Activated B cell treated with CpG ODN at 0.5 μM for 24 hours (primary cell): ENCODE measurements at regions not wholly inside any gene's neighbourhood (a gene's known extent, or its start where the extent isn't known, plus 50 kb on each side); places are given as distances from the start of the nearest gene placed in this dataset.

Source experiments
- ATAC-seq: fragments of 200-7000 bp; cut with Tn5 transposase; one replicate; pipeline ENCODE4 v1.10.0; 2021; ENCODE audit warnings: low read depth, mild to moderate bottlenecking, moderate library complexity
- CTCF ChIA-PET: fragments of 350-600 bp; sonication (Branson Sonifier 250); formaldehyde crosslinking; loops from one replicate; lab custom pipeline; 2021; ENCODE audit warnings: antibody characterized with exemption; lab: Charles Lee
- POLR2A ChIA-PET: fragments of 350-600 bp; sonication (Branson Sonifier 250); formaldehyde crosslinking; loops from one replicate; lab custom pipeline; 2021; ENCODE audit warnings: antibody characterized with exemption; lab: Charles Lee
- DNase-seq: peaks from one replicate; pipeline ENCODE4 v3.0.0; 2022
- H3K27ac Mint-ChIP-seq: one replicate; pipeline ENCODE4 v1.8.0; 2020; ENCODE audit warnings: mixed read lengths
- H3K27me3 Mint-ChIP-seq: one replicate; pipeline ENCODE4 v1.8.0; 2021; ENCODE audit warnings: mixed read lengths
- H3K36me3 Mint-ChIP-seq: one replicate; pipeline ENCODE4 v1.8.0; 2021; ENCODE audit warnings: low read depth, mixed read lengths
- H3K4me1 Mint-ChIP-seq: one replicate; pipeline ENCODE4 v1.8.0; 2021; ENCODE audit warnings: mixed read lengths
- H3K4me3 Mint-ChIP-seq: one replicate; pipeline ENCODE4 v1.8.0; 2020; ENCODE audit warnings: mild to moderate bottlenecking, mixed read lengths
- H3K9me3 Mint-ChIP-seq: one replicate; pipeline ENCODE4 v1.8.0; 2020; ENCODE audit warnings: mixed read lengths
- CTCF ChIP-seq: fragments of 200-600 bp; IDR thresholded peaks from one replicate; pipeline ENCODE4 v1.8.0; 2022; ENCODE audit warnings: antibody characterized with exemption, mild to moderate bottlenecking
- intact Hi-C: fragments of 100-400 bp; cut with micrococcal nuclease; formaldehyde crosslinking; loops from one replicate; pipeline ENCODE4 v1.15.1; 2024

GRCh38 chr10:28881171-28881882, 204.0 kb downstream of the BAMBI start:
- H3K27ac Mint-ChIP-seq, result no peak overlapping the region
- POLR2A ChIA-PET, result no interaction called here
- no peaks in the 10 kb centered on the region for H3K27me3 Mint-ChIP-seq
- intact Hi-C loops, result no loop called here
- no peaks in the 10 kb centered on the region for H3K36me3 Mint-ChIP-seq
- TF ChIP-seq CTCF, result no peak
- CTCF ChIA-PET, result no interaction called here
- ATAC-seq (no peak), DNase-seq (no peak)
- H3K4me1 Mint-ChIP-seq, result no peaks in the 10 kb centered on the region
- H3K9me3 Mint-ChIP-seq, result no peaks in the 10 kb centered on the region
- H3K4me3 Mint-ChIP-seq, result no peak overlapping the region

GRCh38 chr10:28883741-28884423, 206.6 kb downstream of the BAMBI start:
- Mint-ChIP-seq H3K4me3 (no peak overlapping the region), H3K4me1 (no peaks in the 10 kb centered on the region), H3K27ac (no peak overlapping the region), H3K27me3 (no peaks in the 10 kb centered on the region), H3K9me3 (no peaks in the 10 kb centered on the region), H3K36me3 (no peaks in the 10 kb centered on the region)
- intact Hi-C loops, result no loop called here
- no peak for ATAC-seq
- CTCF ChIA-PET, result no interaction called here
- DNase-seq, result no peak
- no peak for TF ChIP-seq CTCF
- POLR2A ChIA-PET, result no interaction called here

- no peak for TF ChIP-seq CTCF
- no peaks in the 10 kb centered on the region for H3K4me1 Mint-ChIP-seq
- H3K27ac Mint-ChIP-seq, result no peak overlapping the region
These were observed 213.0 kb downstream of the BAMBI start for GRCh38 chr10:28890121-28890950.

GRCh38 chr10:28891058-28891713, 213.9 kb downstream of the BAMBI start:
- TF ChIP-seq CTCF, result no peak
- Mint-ChIP-seq H3K9me3 (no peaks in the 10 kb centered on the region), H3K27ac (no peak overlapping the region), H3K4me3 (no peak overlapping the region), H3K4me1 (no peaks in the 10 kb centered on the region), H3K36me3 (no peaks in the 10 kb centered on the region), H3K27me3 (no peaks in the 10 kb centered on the region)
- intact Hi-C loops, result no loop called here
- POLR2A ChIA-PET, result no interaction called here
- CTCF ChIA-PET, result no interaction called here
- ATAC-seq, result no peak
- DNase-seq, result no peak

More at GRCh38 chr10:28890121-28890950, 213.0 kb downstream of the BAMBI start:
- Mint-ChIP-seq H3K27me3 (no peaks in the 10 kb centered on the region), H3K36me3 (no peaks in the 10 kb centered on the region), H3K9me3 (no peaks in the 10 kb centered on the region), H3K4me3 (no peak overlapping the region)
- POLR2A ChIA-PET, result no interaction called here
- intact Hi-C loops, result no loop called here
- CTCF ChIA-PET, result no interaction called here
- no peak for ATAC-seq
- no peak for DNase-seq
